Vagina (tissue), 2 donors: ENCODE measurements at regions not wholly inside any gene's neighbourhood (a gene's known extent, or its start where the extent isn't known, plus 50 kb on each side); places are given as distances from the start of the nearest gene placed in this dataset.

Experiments
- CTCF ChIP-seq, 3 experiments: fragments of 450-650 bp in 2 of 3; fragments of 200-600 bp in 1 of 3; sonication (generic) in 1 of 3; IDR thresholded peaks; one replicate each; pipeline ENCODE4 v1.5.1; 2017 to 2019; ENCODE audit warnings: antibody characterized with exemption in 3 of 3, mild to moderate bottlenecking in 2 of 3, moderate library complexity in 2 of 3
- POLR2A ChIP-seq, 2 donors: fragments of 450-650 bp; IDR thresholded peaks; one replicate each; pipeline ENCODE4 v1.6.1; 2017; ENCODE audit warnings: antibody characterized with exemption in 2 of 2, mild to moderate bottlenecking in 2 of 2, moderate library complexity in 2 of 2

DNA sequence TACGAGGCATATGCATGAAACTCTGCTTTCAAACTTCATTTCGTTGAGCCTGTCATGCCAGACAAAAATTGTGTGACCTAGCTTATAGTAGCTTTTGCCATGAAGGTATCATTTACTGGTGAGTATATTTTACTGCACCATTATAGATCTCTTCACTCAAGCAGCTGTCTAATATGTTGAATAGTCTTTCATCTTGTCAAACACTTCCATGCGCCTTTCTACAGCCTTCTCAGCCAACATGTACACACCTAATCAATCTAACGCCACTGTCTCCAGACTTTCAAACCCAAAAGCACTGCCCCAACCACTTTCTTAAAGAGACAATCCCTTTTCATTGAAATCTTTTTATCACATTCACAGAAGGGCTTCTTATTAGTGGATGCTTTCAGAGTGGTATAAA is 757.4 kb downstream of the VRK1 start:
- TF ChIP-seq CTCF (IDR thresholded peaks at IDR 0.05) (no peak), POLR2A (IDR thresholded peaks at IDR 0.05) (no peak)
